Activated B cell treated with CpG ODN at 0.5 μM for 24 hours (primary cell): ENCODE measurements at regions not wholly inside any gene's neighbourhood (a gene's known extent, or its start where the extent isn't known, plus 50 kb on each side); places are given as distances from the start of the nearest gene placed in this dataset.

ENCODE experiments used
- ATAC-seq: fragments of 200-7000 bp; cut with Tn5 transposase; one replicate; pipeline ENCODE4 v1.10.0; 2021; ENCODE audit warnings: low read depth, mild to moderate bottlenecking, moderate library complexity
- CTCF ChIA-PET: fragments of 350-600 bp; sonication (Branson Sonifier 250); formaldehyde crosslinking; loops from one replicate; lab custom pipeline; 2021; ENCODE audit warnings: antibody characterized with exemption; lab: Charles Lee
- POLR2A ChIA-PET: fragments of 350-600 bp; sonication (Branson Sonifier 250); formaldehyde crosslinking; loops from one replicate; lab custom pipeline; 2021; ENCODE audit warnings: antibody characterized with exemption; lab: Charles Lee
- DNase-seq: peaks from one replicate; pipeline ENCODE4 v3.0.0; 2022
- H3K27ac Mint-ChIP-seq: one replicate; pipeline ENCODE4 v1.8.0; 2020; ENCODE audit warnings: mixed read lengths
- H3K27me3 Mint-ChIP-seq: one replicate; pipeline ENCODE4 v1.8.0; 2021; ENCODE audit warnings: mixed read lengths
- H3K36me3 Mint-ChIP-seq: one replicate; pipeline ENCODE4 v1.8.0; 2021; ENCODE audit warnings: low read depth, mixed read lengths
- H3K4me1 Mint-ChIP-seq: one replicate; pipeline ENCODE4 v1.8.0; 2021; ENCODE audit warnings: mixed read lengths
- H3K4me3 Mint-ChIP-seq: one replicate; pipeline ENCODE4 v1.8.0; 2020; ENCODE audit warnings: mild to moderate bottlenecking, mixed read lengths
- H3K9me3 Mint-ChIP-seq: one replicate; pipeline ENCODE4 v1.8.0; 2020; ENCODE audit warnings: mixed read lengths
- intact Hi-C: fragments of 100-400 bp; cut with micrococcal nuclease; formaldehyde crosslinking; loops from one replicate; pipeline ENCODE4 v1.15.1; 2024
- TF ChIP-seq, protein P1 (sequence below): fragments of 200-600 bp; IDR thresholded peaks from one replicate; pipeline ENCODE4 v1.8.0; 2022; ENCODE audit warnings: antibody characterized with exemption, mild to moderate bottlenecking

- no peak for ATAC-seq
- TF ChIP-seq, protein P1, sequence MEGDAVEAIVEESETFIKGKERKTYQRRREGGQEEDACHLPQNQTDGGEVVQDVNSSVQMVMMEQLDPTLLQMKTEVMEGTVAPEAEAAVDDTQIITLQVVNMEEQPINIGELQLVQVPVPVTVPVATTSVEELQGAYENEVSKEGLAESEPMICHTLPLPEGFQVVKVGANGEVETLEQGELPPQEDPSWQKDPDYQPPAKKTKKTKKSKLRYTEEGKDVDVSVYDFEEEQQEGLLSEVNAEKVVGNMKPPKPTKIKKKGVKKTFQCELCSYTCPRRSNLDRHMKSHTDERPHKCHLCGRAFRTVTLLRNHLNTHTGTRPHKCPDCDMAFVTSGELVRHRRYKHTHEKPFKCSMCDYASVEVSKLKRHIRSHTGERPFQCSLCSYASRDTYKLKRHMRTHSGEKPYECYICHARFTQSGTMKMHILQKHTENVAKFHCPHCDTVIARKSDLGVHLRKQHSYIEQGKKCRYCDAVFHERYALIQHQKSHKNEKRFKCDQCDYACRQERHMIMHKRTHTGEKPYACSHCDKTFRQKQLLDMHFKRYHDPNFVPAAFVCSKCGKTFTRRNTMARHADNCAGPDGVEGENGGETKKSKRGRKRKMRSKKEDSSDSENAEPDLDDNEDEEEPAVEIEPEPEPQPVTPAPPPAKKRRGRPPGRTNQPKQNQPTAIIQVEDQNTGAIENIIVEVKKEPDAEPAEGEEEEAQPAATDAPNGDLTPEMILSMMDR: no peak
- intact Hi-C loops: no loop called here
- Mint-ChIP-seq H3K36me3 (no peaks in the 10 kb centered on the region), H3K4me3 (no peak overlapping the region), H3K9me3 (peaks cover 8% of the 10 kb centered on the region), H3K4me1 (no peaks in the 10 kb centered on the region), H3K27ac (no peak overlapping the region), H3K27me3 (no peaks in the 10 kb centered on the region)
- POLR2A ChIA-PET: no interaction called here
- DNase-seq: no peak
- CTCF ChIA-PET: no interaction called here
Measured at GRCh38 chr7:68244389-68244788, 1247.8 kb downstream of the TYW1 start.

DNA sequence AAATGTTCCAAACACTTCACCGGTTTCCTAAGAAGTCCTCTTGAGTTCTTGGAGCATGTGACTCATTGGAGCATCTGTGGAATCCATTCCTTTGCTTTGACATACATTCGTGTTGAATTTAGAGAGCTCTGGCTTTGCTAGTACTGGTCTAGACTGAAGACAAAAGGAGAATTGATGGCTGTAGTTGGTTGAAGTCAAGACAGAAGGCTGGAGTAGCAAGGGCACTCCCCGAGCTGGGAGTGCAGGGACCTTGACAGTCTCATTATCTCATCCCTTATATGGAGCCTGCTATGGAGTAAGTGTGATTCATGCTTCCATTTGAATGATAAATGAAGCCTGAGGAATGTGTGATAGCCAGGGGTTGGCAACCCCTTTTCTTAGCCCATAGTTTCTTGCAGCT is 1249.1 kb downstream of the TYW1 start:
- DNase-seq (no peak), ATAC-seq (no peak)
- ChIA-PET POLR2A (no interaction called here), CTCF (no interaction called here)
- intact Hi-C loops: no loop called here
- Mint-ChIP-seq H3K4me3 (no peak overlapping the region), H3K27ac (no peak overlapping the region), H3K4me1 (no peaks in the 10 kb centered on the region), H3K9me3 (peaks cover 11% of the 10 kb centered on the region), H3K27me3 (no peaks in the 10 kb centered on the region), H3K36me3 (no peaks in the 10 kb centered on the region)
- TF ChIP-seq, protein P1: no peak

GRCh38 chr7:68246189-68246633 is 1249.6 kb downstream of the TYW1 start:
- ChIA-PET POLR2A (no interaction called here), CTCF (no interaction called here)
- no peak for ATAC-seq
- DNase-seq: no peak
- Mint-ChIP-seq H3K27ac (no peak overlapping the region), H3K9me3 (peaks cover 9% of the 10 kb centered on the region), H3K27me3 (no peaks in the 10 kb centered on the region), H3K36me3 (no peaks in the 10 kb centered on the region), H3K4me1 (no peaks in the 10 kb centered on the region), H3K4me3 (no peak overlapping the region)
- TF ChIP-seq, protein P1: no peak
- intact Hi-C loops: no loop called here

DNA sequence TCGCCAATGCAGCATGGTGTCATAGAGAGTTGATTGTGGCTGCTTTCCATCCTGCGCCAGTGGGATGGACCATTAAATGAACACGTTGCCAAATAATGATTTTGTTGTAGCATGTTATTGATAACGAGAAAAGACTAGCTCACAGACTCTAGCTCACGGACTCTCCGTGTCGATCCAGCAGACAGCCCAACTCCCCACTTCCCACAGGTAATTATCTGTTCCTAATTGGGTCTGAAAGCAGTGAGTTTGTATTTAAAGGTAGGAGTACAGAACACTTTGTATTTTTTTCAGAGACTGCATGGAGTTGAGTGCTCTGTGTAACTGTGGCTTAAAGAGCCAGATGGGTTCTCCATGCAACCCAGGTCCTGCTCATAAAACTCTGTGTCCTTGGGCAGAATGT is 1250.5 kb downstream of the TYW1 start:
- DNase-seq (no peak), ATAC-seq (no peak)
- Mint-ChIP-seq H3K27ac (no peak overlapping the region), H3K36me3 (no peaks in the 10 kb centered on the region), H3K4me1 (no peaks in the 10 kb centered on the region), H3K4me3 (no peak overlapping the region), H3K9me3 (peaks cover 7% of the 10 kb centered on the region), H3K27me3 (no peaks in the 10 kb centered on the region)
- ChIA-PET CTCF (no interaction called here), POLR2A (no interaction called here)
- intact Hi-C loops: no loop called here
- TF ChIP-seq, protein P1: no peak

- Mint-ChIP-seq H3K27ac (no peak overlapping the region), H3K4me3 (no peak overlapping the region), H3K27me3 (no peaks in the 10 kb centered on the region), H3K36me3 (no peaks in the 10 kb centered on the region), H3K9me3 (peaks cover 8% of the 10 kb centered on the region), H3K4me1 (no peaks in the 10 kb centered on the region)
- intact Hi-C loops: no loop called here
- ChIA-PET CTCF (no interaction called here), POLR2A (no interaction called here)
- ATAC-seq: no peak
- DNase-seq: no peak
- TF ChIP-seq, protein P1: no peak
Measured at GRCh38 chr7:68247571-68247970, 1250.9 kb downstream of the TYW1 start.
